Activated CD4-positive, alpha-beta T cell treated with anti-CD3 and anti-CD28 coated beads for 4 hours (primary cell): ENCODE measurements at regions not wholly inside any gene's neighbourhood (a gene's known extent, or its start where the extent isn't known, plus 50 kb on each side); places are given as distances from the start of the nearest gene placed in this dataset.
"Not testable (repeated sequence)": the region's sequence is repeated elsewhere in the genome, so short reads cannot be mapped to it uniquely, and the experiment has no call there.

ENCODE experiments used
- DNase-seq, 2 donors: peaks; one replicate each; pipeline ENCODE4 v3.0.0-alpha.2; 2020

DNA sequence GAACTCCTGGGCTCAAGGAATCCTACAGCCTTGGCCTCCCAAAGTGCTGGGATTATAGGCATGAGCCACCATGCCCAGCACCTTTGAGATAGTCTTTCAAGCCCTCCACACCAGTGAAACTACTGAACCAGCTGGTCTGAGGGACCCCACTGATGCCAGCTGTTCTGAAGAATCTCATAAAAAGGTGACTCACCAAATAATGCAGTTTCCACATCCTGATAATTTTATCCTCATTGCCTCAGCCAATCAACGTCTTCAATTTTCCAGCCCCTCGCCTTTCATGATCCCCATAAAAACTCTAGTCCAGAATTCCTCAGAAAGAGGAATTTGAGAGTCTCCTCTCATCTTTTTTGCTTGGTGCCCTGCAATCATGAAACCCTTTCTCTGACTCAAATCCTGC, 1691.6 kb upstream of the LRRTM3 start:
- DNase-seq, result no peak

DNA sequence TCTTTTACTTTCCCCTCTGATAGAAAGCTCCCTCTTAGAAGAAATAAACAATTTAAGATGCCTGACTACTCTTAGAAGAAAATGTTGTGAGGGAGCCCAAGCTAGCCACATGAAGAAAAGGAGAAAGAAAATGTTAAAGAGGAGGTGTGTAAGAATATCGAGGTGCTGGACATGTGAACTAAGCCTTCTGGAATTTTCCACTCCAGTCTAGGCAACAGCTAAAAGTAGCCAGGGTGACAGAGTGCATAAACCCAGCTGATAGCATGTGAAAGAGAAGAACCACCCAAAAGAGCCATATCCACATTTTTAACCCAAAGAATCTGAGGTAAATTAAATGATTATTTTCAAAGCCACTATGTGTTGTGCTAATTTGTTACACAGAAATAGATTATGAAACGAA, 1690.6 kb upstream of the LRRTM3 start:
- no peak for DNase-seq

DNA sequence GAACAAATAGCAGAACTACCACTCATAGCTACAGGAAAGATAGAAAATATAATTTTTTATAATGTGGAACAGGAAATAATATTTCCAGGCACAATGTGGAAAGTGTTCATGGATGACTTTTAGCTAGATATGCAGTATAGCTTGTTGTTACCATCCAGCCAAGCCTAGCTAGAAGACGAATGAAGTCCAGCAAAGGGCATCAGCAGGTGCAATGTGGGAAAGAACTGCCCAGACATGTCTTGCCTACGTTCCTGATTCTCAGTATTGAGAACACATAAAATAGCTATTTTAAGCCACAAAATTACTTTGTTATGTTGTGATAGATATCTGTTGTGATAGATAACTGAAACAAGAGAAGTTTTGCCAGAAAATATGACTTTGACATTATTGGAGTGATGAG, 1690.0 kb upstream of the LRRTM3 start:
- no peak for DNase-seq

DNA sequence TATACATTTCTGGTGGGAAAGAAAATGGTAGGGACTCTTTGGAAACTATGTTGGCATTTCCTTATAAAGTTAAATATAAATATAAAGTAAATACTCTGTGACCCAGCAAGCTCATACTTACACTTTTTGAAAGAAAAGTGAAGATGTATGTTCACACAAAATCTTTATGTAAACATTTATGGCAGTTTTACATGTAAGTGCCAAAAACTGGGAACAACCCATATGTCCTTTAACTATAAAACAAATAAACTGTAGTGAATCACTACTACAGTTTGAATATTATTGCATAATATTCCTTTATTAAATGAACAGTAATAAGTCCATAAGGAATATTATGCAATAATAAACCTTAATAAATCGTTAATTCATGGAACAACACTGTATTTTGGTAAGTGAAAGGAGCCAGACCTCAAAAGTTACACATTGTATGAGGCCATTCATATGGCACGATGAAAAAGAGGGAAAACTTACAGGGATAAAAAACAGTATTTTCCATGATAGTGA, 1660.3 kb upstream of the LRRTM3 start:
- no peak for DNase-seq

DNA sequence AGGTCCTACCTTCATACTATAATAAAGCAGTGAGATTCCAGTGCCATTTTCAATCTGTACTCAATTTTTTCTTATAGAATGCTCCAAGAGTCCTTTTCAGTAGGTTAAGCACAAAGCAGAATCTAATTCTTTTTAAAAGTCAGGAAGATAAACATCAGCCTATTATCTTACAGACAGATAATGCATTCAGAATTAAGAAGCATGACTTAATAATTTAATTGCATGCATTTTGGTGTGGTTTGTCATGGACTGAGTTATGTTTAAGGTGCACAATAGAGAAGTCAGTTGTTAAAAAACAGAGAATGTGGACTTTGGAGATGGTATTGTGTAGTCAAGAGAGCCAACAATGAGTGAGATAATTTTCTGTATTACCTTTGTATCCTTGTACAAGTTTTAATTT, 1656.3 kb upstream of the LRRTM3 start:
- not testable (repeated sequence) for DNase-seq

DNA sequence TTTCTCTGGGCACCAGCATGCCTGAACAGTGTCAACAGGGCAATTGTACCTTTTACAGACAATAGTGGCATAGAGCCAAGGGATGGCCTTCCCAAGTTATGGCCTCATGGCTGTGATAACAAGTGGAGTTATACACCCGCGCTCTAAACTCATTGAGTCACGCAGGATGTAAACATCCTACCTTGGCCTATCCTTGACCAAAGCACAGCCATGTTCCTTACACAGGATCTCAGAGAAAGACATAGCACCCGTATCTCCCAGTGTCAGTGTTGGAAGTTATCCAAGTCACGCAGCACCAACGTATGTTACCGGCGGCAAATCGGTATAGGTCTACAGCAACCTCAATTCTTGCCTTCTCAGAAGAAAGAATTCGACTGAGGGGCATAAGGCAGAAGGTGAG, 1654.9 kb upstream of the LRRTM3 start:
- no peak for DNase-seq

DNA sequence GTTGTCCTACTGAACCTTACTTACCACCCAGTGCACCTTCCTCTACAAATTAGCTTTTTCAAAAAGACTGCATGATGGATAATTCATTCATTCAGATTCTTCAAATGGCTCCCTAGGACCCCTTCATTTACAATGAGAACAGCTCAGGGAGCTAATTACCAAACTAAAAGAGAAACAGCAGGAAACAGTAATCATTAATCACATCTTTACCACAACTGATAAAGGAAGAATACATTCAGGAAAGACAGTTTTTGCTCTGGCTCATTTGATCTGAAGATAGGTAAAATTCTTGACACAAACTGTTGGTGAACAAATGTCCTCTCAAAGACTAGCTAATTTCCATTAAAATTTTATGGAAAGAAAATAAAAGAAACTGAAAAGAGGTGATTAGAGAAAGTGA, 1652.7 kb upstream of the LRRTM3 start:
- no peak for DNase-seq

DNA sequence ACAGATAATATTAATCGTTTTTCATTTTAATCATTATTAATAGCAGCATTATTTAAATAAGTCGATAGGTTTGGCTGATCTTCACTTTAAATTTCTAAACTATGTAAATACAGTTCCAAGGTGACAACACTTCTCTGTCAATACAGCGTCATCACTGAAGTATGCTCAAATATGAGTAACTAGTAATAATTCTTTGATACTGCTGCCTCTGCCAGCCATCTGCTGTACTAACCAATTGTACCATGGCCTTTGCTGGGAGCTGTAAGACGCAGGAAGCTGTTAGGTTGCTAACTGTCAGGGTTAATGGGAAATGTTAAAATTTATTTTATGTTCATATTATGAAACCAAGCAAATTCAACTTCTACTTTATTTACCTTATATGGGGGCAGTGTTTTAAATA, 1650.5 kb upstream of the LRRTM3 start:
- no peak for DNase-seq

DNA sequence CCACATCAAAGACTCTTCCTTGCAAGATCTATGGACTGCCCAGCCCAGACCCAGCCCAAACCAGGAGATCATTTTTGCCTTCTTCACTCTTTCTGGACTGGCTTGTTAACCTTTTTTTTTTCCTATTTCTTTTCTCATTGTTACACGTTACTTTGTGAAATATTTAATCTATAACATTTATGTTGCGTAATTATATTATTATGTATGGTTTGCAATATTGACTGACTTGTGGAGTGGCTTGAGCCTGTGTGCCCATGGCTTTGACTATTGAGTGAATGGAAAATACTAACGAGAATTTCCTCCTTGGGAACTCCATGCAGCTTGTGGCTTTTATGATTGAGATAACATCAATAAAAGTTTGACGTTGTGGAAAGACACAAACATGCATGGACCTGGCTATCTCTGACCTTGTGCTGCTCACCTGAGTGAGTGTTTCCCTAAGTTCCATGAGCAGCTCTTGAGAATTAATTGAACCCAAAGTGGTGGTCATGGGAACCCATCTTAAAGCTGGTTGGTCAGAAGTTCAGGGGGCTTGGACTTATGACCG, 1641.3 kb upstream of the LRRTM3 start:
- DNase-seq, result no peak

DNA sequence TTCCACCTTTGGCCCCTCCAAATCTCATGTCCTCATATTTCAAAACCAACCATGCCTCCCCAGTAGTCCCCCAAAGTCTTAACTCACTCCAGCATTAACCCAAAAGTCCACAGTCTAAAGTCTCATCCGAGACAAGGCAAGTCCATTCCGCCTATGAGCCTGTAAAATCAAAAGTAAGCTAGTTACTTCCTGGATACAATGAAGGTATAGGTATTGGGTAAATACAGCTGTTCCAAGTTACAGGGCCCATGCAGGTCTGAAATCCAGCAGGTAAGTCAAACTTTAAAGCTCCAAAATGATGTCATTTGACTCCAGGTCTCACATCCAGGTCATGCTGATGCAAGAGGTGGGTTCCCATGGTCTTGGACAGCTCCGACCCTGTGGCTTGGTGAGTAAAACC, 1640.1 kb upstream of the LRRTM3 start:
- not testable (repeated sequence) for DNase-seq

DNA sequence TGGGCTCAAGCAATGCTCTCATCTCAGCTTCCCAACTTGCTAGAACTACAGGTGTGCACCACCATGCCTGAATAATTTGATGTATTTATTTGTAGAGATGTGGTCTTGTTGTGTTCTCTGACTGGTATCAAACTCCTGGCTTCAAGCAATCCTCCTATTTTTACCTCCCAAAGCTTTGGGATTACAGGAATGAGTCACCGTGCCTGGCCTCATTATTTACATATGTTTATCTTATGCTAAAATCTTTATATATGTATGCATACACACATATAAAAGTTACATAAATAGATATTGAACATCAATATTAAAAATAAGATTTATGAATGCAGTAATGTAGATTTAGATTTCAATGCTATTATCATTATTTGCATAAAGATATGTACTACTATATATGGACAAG, 1634.5 kb upstream of the LRRTM3 start:
- no peak for DNase-seq

DNA sequence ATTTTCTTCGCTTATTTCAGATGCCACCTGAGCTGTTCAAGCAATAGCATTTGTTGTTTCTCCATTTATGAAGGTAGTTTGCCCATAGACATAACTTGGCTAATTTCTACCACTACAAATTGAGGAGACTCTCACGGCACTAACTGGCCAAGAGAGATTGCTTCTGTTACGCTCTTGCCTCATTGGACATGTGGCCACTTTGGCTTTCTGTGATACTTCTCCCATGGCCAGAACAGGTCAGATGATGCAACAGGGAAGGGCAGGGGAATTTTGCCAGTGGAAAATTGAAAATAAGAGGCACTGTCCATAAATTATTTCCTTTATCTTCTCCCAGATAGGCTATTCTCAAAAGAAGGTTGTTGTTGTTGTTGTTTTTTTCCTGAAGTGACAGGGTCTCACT, 1633.3 kb upstream of the LRRTM3 start:
- DNase-seq, result no peak

DNA sequence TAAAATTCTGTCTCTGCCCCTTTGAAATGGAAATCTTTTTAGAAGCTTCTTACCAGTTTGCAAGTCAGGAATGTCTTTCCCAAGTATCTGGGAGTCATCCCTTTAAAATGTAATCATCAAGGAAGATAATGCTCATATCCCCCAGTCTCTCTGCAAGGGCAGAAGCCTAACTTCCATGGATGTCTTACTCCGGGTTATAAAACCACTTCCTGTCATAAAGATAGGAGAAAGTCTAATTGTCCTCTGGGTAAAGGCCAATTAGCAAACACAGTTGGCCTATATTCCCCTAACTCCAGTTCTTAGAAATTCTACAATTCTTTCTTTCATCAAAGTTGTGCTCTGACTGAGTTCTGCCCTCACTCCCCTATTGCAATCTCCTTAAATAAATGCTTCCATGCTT, 1631.5 kb upstream of the LRRTM3 start:
- no peak for DNase-seq

DNA sequence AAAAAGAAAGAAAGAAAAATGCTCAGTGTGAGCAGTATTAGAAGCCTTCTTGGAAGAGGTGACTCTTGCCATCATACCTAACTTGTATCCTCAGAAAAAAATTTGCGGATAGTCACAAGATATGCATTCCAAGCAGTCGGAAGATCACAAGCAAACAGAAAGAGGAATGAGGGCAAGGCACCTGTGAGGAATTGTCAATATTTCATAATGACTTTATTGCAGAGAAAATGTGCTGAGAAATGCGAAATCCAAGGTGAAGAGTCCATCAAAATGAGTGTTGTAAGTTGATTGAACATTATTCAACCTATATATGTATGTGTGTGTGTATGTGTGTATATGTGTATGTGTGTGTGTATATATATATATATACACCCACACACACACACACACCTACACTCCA, 1624.7 kb upstream of the LRRTM3 start:
- no peak for DNase-seq

DNA sequence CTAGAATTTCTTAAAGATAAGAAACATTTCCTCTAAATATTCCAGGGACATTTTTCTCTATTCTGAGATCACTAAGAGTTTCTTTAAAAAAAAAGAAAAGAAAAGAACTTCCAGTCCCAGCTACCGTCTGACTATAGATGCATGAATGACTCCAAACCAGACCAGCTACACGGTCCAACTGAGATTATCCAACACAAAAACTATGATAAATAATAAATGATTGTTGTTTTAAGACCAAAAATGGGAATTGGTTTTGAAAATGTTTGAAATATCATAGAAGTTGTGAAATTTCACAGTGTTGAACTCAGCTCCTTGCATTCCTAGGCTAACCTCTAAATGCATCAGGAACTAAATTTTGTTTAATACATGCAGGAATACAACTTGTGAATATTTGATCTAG, 1619.6 kb upstream of the LRRTM3 start:
- DNase-seq, result no peak

DNA sequence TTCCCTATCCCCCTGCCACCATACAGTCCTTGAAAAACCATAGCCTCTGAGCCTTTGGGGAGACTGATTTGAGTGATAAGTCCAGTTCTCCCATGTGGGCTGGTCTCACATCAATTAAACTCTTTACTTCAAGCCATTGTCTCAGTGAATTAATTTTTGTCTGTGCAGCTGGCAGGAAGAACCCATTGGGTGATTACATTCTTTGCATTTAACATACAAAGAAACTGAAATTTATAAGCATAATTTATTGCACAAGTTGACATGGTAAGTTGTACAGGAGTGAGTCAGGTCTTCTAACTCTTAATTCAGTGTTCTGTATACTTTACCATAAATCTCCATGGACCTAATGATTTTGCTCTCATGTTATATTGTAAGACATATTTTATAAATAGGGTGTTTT, 1613.0 kb upstream of the LRRTM3 start:
- DNase-seq, result no peak

DNA sequence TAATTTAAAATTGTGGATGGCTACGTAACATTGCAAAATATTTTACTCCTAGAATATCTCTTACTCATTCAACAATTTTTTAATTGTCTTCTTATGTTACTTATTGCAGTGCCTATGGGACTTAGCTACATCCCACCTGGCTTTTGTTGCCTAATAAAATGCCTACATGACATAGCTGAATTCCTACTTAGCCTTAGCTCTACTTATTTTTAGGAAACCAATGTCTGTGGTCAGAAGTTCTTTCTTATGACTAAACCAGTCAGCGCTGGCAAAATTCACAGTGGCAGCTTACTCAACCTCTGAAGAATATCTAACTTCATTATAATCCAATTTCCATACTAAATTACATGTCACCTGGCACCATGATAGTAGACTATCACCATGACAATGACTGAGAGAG, 1612.4 kb upstream of the LRRTM3 start:
- no peak for DNase-seq

DNA sequence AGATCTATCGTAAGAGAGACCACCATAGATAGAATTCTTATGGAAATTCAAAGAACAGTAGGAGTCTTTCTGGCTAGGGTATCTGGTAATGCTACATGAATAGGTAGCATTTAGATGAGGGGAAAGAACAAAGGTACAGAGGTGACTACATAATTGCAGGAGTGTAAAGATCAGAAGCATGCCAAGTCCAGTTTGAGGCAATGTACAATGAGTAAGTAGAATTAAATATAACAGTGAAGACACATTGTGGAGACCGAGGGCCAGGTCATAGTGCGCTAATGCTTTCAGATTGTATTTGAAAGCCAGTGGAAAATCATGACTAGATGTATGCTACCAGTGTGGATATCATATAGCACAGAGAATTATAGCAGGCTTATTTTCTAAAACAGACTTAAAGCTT, 1611.6 kb upstream of the LRRTM3 start:
- no peak for DNase-seq

DNA sequence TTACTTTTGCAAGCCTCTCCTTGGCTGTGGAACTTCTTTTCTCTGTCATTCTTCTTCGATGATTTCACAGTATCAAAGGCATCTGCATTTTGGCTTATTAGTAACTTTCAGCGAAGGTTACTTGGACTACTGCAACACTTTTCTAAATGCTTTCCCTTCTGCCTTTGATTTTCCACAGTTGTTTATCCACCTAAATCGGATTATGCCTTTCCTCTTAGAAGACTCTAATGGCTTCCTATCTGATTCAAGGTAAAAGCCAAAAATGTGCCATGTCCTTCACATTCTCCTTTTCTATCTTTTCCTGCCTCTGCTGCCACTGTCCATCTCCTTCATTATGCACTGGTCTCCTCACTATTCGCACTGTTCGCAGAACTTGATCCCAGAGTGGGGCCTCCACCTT, 1606.3 kb upstream of the LRRTM3 start:
- DNase-seq, result no peak

DNA sequence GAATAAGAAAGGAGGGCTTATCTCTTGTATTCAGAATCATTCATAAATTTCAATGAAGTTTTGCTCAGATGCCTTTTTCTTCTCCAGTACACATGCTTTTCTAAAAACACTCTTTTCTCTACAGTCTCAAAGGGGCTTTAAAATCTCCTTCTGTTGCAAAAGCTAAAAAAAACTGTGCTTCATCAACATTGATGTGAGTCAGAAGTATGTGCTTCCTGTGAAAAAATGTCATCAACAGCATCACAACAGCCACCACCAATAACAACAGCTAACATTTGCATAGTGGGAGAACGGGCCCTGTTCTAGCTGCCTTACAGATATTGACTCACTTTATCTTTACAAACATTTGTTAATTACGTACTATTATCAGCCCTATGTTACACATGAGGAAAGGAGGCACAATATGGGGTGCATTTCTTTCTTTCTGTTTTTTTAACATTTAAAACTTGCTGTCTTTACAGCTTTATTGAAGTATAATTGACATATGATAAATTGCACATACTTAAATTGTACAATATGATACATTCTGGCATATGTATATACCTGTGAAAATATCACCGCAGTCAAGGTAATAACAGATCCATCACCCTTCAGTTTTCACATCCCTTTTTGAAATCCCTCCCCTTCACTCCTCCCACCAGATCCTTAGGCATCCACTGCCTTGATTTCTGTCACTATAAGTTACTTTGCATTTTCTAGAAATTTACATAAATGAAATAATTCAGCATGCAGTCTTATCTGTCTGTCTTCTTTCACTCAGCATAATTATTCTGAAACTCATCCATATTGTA, 1605.4 kb upstream of the LRRTM3 start:
- DNase-seq, result no peak

DNA sequence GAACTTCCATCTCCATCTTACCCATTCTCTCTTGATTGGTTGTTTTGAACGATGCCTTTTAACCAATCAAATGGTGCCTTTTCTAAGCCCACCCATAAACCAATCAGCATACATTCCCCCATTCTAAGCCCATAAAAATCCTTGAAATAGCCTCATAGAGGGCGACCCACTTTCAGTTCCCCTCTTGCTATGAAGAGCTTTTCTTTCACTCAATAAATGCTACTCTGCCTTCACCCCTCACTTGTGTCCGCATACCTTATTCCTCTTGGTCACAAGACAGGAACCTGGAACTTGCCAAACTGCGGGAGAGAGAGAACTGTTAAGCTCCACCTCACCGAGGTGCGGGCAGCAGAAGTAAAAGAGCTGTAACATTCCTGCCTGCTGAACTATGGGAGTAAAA, 1602.0 kb upstream of the LRRTM3 start:
- no peak for DNase-seq

DNA sequence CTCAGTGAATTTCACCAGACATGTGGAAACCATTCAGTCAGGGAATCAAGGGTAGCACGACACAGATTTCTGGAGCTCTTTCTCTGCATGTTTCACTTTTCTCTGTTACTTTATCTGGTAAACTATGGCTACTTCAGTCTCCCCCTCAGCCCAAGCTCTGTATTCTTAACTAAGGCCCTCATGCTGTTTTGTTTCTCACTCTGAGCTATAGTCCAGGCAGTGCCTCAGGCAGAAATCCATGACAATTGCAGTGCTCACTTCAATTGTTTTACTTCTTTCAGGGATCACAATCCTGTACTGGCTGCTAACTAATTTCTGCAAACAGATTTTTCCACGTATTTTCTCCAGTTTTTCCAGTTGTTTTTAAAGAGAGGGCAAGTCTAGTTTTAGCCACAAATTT, 1599.9 kb upstream of the LRRTM3 start:
- DNase-seq, result no peak

DNA sequence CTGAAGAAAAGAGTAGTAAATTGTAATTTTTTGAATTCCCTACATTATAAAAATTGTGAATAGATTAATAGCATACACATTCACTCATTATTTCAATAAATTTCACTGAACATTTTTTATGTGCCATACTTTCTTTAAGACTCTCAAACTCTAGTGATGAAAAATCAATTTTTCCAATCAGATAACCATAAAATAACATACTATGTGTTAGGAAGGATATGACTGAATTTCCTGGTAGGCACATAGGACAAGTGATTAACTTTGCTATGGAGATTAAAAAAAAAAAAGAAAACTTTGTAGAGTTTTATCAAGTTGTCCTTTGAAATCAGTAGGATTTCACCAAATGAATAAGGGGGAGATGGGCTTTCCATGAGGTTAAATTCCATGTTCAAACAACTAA, 1597.3 kb upstream of the LRRTM3 start:
- no peak for DNase-seq

DNA sequence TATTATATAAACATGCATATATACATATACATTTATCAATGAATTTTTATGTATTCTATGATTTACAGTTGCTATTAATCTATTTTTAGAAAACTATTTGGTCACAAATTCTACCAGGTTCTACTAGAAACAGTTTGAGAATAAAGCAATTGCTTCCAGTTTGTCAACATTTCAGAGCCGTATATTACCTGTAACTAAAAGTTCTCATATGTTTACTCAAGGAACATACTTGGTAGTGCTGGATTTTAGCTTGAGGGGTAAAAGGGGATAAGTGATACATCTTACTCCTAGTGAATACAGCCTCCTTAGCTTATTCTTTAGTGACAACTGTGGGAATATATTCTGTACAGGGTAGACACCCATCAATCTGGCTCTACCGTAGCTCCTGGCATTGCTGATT, 1590.5 kb upstream of the LRRTM3 start:
- DNase-seq, result no peak

DNA sequence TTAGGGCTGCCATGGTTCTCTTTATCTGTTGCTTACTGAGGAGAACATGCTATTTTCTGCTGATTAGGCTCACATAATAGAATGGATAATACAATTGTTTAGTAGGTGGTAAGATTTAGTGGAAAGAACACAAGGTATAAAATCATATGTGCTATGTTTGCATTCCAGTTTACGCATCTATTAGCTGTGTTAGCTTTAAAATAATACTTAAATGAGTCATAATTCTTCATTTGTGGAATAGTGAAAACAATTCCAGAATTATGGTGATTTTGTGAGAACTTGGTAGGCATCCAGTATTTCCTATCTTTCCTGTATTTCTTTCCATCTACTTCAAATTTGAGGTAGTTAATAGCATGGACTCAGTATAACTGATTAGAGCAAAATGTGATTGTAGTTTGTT, 1585.5 kb upstream of the LRRTM3 start:
- DNase-seq, result no peak
